ENCODE measurements at regions not wholly inside any gene's neighbourhood (a gene's known extent, or its start where the extent isn't known, plus 50 kb on each side); places are given as distances from the start of the nearest gene placed in this dataset.

GRCh38 chrX:2574271-2574670 lies 73.5 kb upstream of the DHRSX start:
- no peak for TF ChIP-seq CTCF (conservative IDR thresholded peaks at IDR 0.05; ENCODE audit: low read depth, low read length)
- no peak for TF ChIP-seq EZH2 (IDR thresholded peaks at IDR 0.05; ENCODE audit: borderline replicate concordance, low read depth, low read length, poor library complexity, severe bottlenecking)

Measured in A673 (cell line).